Endothelial cell of umbilical vein (primary cell): ENCODE measurements at regions not wholly inside any gene's neighbourhood (a gene's known extent, or its start where the extent isn't known, plus 50 kb on each side); places are given as distances from the start of the nearest gene placed in this dataset.

Experiments
- CTCF ChIP-seq, 2 donors: IDR thresholded peaks; 1 replicate in 1 of 2; 2 replicates in 1 of 2; pipeline ENCODE4 v1.5.1; 2011; ENCODE audit warnings: low read length in 2 of 2, mild to moderate bottlenecking in 2 of 2, moderate library complexity in 2 of 2, control low read depth in 1 of 2, inconsistent platforms in 1 of 2, low read depth in 1 of 2; ENCODE audit not compliant: insufficient read depth in 1 of 2; ENCODE audit errors: extremely low read depth in 1 of 2
- EZH2 ChIP-seq: IDR thresholded peaks from 2 replicates; pipeline ENCODE4 v1.6.1; 2012; ENCODE audit warnings: borderline replicate concordance, low read depth, mild to moderate bottlenecking, moderate library complexity, low read length, inconsistent platforms; ENCODE audit not compliant: severe bottlenecking

GRCh38 chr1:243956450-243956849, 94.6 kb upstream of the ZBTB18 start:
- TF ChIP-seq EZH2 (no peak), CTCF (IDR thresholded peaks at IDR 0.05; ENCODE audit: extremely low read depth in 1 of 2, insufficient read depth in 1 of 2, low read depth in 1 of 2, low read length in 2 of 2) (no peak)
